ENCODE measurements at regions not wholly inside any gene's neighbourhood (a gene's known extent, or its start where the extent isn't known, plus 50 kb on each side); places are given as distances from the start of the nearest gene placed in this dataset.

DNA sequence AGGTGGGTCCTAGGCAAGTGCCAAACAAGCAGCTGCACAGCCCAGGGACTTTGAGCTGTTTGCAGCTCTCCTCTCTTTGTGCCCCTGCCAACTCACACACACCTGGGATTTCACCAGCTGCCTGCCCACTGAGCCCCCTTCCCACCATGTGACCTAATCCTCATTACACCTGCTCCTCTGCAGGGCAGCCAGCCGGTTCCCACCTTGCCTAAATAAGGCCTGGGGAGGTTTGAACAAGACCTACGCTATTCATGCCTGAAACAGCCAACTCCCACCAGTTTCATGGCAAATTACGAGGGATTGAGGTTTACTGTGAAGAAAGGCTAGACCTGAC, 92.6 kb upstream of the SOX4 start:
- H3K4me3 Mint-ChIP-seq: no peak overlapping the region
- H3K27ac Mint-ChIP-seq: no peak overlapping the region
- DNase-seq (no peak), ATAC-seq (replicated peaks) (no peak)
- no peaks in the 10 kb centered on the region for H3K36me3 Mint-ChIP-seq
- no peaks in the 10 kb centered on the region for H3K27me3 Mint-ChIP-seq
- no peaks in the 10 kb centered on the region for H3K4me1 Mint-ChIP-seq
- no peaks in the 10 kb centered on the region for H3K9me3 Mint-ChIP-seq

GRCh38 chr6:21501815-21502214, 91.7 kb upstream of the SOX4 start:
- no peak for DNase-seq
- H3K4me3 Mint-ChIP-seq: no peak overlapping the region
- no peak overlapping the region for H3K27ac Mint-ChIP-seq
- no peaks in the 10 kb centered on the region for H3K27me3 Mint-ChIP-seq
- ATAC-seq (replicated peaks): no peak
- no peaks in the 10 kb centered on the region for H3K36me3 Mint-ChIP-seq
- H3K9me3 Mint-ChIP-seq: no peaks in the 10 kb centered on the region
- no peaks in the 10 kb centered on the region for H3K4me1 Mint-ChIP-seq

DNA sequence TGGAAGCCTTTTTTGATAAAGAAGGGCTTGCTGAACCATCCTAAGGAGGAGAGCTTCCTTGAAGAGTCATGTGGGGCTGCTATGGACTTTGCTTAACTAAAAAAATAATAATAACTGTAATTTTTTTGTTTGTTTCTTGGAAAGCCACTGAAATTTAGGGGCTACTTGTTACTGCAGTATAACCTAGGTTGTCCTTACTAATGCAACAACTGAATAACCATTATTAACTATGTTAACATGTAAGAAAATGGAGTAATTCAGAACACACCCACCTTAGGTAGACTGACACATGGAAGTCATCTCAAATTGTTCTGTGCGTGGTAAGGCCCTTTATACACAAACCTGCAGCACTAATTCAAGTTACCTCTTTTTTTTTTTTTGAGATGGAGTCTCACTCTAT, 90.9 kb upstream of the SOX4 start:
- Mint-ChIP-seq H3K27me3 (no peaks in the 10 kb centered on the region), H3K27ac (no peak overlapping the region), H3K9me3 (no peaks in the 10 kb centered on the region), H3K4me1 (no peaks in the 10 kb centered on the region), H3K36me3 (no peaks in the 10 kb centered on the region), H3K4me3 (no peak overlapping the region)
- DNase-seq: no peak
- no peak for ATAC-seq (replicated peaks)

DNA sequence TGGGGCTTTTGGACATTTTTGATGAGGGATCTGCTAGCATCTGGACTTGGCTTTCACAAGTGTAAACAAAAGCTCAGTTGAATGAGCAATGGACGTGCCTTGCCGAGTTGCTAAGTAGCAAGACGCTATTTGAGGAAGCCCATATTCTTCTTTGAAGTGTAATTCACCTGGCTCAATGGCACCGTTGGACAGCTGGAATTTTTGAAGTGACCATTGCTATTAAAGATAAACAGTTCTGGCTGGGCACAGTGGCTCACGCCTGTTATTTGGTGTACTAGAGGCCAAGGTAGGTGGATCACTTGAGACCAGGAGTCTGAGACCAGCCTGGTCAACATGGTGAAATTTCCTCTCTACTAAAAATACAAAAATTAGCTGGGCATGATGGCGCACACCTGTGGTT, 88.8 kb upstream of the SOX4 start:
- DNase-seq (no peak), ATAC-seq (replicated peaks) (no peak)
- Mint-ChIP-seq H3K27me3 (no peaks in the 10 kb centered on the region), H3K36me3 (no peaks in the 10 kb centered on the region), H3K9me3 (no peaks in the 10 kb centered on the region), H3K27ac (no peak overlapping the region), H3K4me1 (no peaks in the 10 kb centered on the region), H3K4me3 (no peak overlapping the region)

DNA sequence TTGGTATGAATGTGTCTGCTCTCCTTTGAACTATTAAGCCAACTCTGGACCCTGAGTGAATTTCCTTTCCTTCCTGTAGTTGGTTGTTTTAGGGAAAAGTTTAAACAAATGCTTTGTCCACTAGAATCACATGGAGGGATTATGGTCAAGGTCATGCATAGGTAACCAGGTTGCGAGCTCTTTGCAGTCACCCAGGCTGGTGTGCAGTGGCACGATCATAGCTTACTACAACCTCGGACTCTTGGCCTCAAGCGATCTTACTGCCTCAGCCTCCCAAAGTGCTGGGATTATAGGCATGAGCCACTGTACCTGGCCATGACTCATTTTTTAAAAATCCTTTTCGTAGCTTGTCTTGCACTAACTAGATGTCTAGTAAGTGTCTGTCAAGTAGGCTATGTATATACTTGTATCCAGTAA, 88.0 kb upstream of the SOX4 start:
- Mint-ChIP-seq H3K27me3 (no peaks in the 10 kb centered on the region), H3K36me3 (no peaks in the 10 kb centered on the region), H3K4me1 (no peaks in the 10 kb centered on the region), H3K9me3 (no peaks in the 10 kb centered on the region), H3K27ac (no peak overlapping the region), H3K4me3 (no peak overlapping the region)
- no peak for DNase-seq
- no peak for ATAC-seq (replicated peaks)

GRCh38 chr6:21506126-21506525, 87.4 kb upstream of the SOX4 start:
- Mint-ChIP-seq H3K27me3 (no peaks in the 10 kb centered on the region), H3K27ac (no peak overlapping the region), H3K36me3 (no peaks in the 10 kb centered on the region), H3K4me1 (no peaks in the 10 kb centered on the region), H3K4me3 (no peak overlapping the region), H3K9me3 (no peaks in the 10 kb centered on the region)
- no peak for ATAC-seq (replicated peaks)
- DNase-seq: no peak

GRCh38 chr6:21507811-21508210, 85.7 kb upstream of the SOX4 start:
- Mint-ChIP-seq H3K27ac (no peak overlapping the region), H3K27me3 (peaks cover 0 to 3% of the 10 kb centered on the region in 2 donors), H3K4me1 (no peaks in the 10 kb centered on the region), H3K36me3 (no peaks in the 10 kb centered on the region), H3K9me3 (no peaks in the 10 kb centered on the region), H3K4me3 (no peak overlapping the region)
- DNase-seq (no peak), ATAC-seq (replicated peaks) (no peak)

- Mint-ChIP-seq H3K9me3 (no peaks in the 10 kb centered on the region), H3K4me1 (no peaks in the 10 kb centered on the region), H3K4me3 (no peak overlapping the region), H3K27ac (no peak overlapping the region), H3K36me3 (no peaks in the 10 kb centered on the region), H3K27me3 (peaks cover 0 to 3% of the 10 kb centered on the region in 2 donors)
- DNase-seq: no peak
- ATAC-seq (replicated peaks): no peak
These were observed 84.8 kb upstream of the SOX4 start for GRCh38 chr6:21508753-21509152.

DNA sequence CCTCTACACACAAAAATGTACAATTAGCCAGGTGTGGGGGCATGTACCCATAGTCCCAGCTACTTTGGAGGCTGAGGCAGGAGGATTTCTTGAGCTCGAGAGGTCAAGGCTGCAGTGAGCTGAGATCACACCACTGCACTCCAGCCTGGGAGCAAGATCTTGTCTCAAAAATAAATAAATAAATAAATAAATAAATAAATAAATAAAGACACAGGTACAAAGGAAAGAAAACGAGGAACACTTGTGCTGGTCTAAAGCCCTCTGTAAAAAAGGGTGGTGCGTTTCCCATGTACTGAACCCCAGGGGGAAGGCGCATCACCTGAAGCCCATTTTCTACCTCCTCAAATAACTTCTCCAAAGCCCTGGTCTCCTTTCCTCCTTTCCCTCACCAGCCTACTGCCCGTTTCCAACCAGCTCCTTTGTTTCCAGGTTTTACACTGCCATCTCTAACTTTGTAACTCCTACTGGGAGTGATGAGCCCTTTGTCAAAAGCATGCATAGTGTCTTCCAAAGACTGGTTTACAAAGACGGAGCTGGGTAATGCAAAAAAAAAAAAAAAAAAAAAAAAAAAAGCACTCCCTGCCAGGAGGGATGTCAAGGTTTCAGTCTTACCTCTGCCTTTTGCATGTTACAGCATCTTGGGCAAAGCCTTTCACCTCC, 81.5 kb upstream of the SOX4 start:
- Mint-ChIP-seq H3K4me3 (no peak overlapping the region), H3K27ac (no peak overlapping the region), H3K36me3 (no peaks in the 10 kb centered on the region), H3K4me1 (no peaks in the 10 kb centered on the region), H3K27me3 (peaks cover 0 to 8% of the 10 kb centered on the region in 2 donors), H3K9me3 (no peaks in the 10 kb centered on the region)
- no peak for ATAC-seq (replicated peaks)
- DNase-seq: no peak

GRCh38 chr6:21514288-21514687, 79.3 kb upstream of the SOX4 start:
- no peaks in the 10 kb centered on the region for H3K9me3 Mint-ChIP-seq
- H3K36me3 Mint-ChIP-seq: no peaks in the 10 kb centered on the region
- no peak for DNase-seq
- H3K27me3 Mint-ChIP-seq: peaks cover 0 to 8% of the 10 kb centered on the region in 2 donors
- H3K4me3 Mint-ChIP-seq: no peak overlapping the region
- H3K27ac Mint-ChIP-seq: no peak overlapping the region
- H3K4me1 Mint-ChIP-seq: no peaks in the 10 kb centered on the region
- no peak for ATAC-seq (replicated peaks)

DNA sequence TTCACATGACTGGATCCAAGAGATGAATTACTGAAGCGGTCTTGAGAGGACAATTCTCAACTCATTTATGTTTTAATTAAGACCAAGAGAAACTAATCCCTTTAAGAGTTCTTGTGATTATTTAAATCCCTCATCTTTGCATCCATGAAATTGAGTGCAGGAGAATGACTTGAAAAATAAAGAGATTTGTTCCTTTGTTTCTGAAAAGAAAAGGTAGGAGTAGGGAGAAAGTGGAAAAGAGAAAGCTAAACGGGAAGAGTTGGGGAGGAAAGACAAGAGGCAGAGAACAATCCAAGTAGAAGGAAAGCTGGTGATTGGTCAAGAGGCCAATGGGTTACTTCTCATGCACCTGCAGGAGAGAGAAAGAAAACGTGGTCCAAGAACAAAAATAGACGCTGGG, 75.2 kb upstream of the SOX4 start:
- H3K27ac Mint-ChIP-seq: no peak overlapping the region
- no peaks in the 10 kb centered on the region for H3K9me3 Mint-ChIP-seq
- ATAC-seq (replicated peaks) (no peak), DNase-seq (no peak)
- no peaks in the 10 kb centered on the region for H3K4me1 Mint-ChIP-seq
- peaks cover 0 to 5% of the 10 kb centered on the region in 2 donors for H3K27me3 Mint-ChIP-seq
- no peaks in the 10 kb centered on the region for H3K36me3 Mint-ChIP-seq
- no peak overlapping the region for H3K4me3 Mint-ChIP-seq

- ATAC-seq (replicated peaks) (no peak), DNase-seq (no peak)
- H3K9me3 Mint-ChIP-seq: no peaks in the 10 kb centered on the region
- no peaks in the 10 kb centered on the region for H3K27me3 Mint-ChIP-seq
- H3K4me3 Mint-ChIP-seq: no peak overlapping the region
- H3K27ac Mint-ChIP-seq: no peak overlapping the region
- no peaks in the 10 kb centered on the region for H3K36me3 Mint-ChIP-seq
- no peaks in the 10 kb centered on the region for H3K4me1 Mint-ChIP-seq
These were observed 73.9 kb upstream of the SOX4 start for GRCh38 chr6:21519642-21520041.

GRCh38 chr6:21521276-21521675, 72.3 kb upstream of the SOX4 start:
- no peak overlapping the region for H3K27ac Mint-ChIP-seq
- no peaks in the 10 kb centered on the region for H3K27me3 Mint-ChIP-seq
- H3K36me3 Mint-ChIP-seq: no peaks in the 10 kb centered on the region
- H3K9me3 Mint-ChIP-seq: no peaks in the 10 kb centered on the region
- DNase-seq (no peak), ATAC-seq (replicated peaks) (no peak)
- no peak overlapping the region for H3K4me3 Mint-ChIP-seq
- no peaks in the 10 kb centered on the region for H3K4me1 Mint-ChIP-seq

GRCh38 chr6:21522143-21522747, 71.3 kb upstream of the SOX4 start:
- ATAC-seq (replicated peaks) (no peak), DNase-seq (no peak)
- Mint-ChIP-seq H3K9me3 (no peaks in the 10 kb centered on the region), H3K27me3 (no peaks in the 10 kb centered on the region), H3K4me1 (no peaks in the 10 kb centered on the region), H3K4me3 (no peak overlapping the region), H3K27ac (no peak overlapping the region), H3K36me3 (no peaks in the 10 kb centered on the region)

GRCh38 chr6:21522797-21523456, 70.6 kb upstream of the SOX4 start:
- H3K27ac Mint-ChIP-seq: no peak overlapping the region
- H3K9me3 Mint-ChIP-seq: no peaks in the 10 kb centered on the region
- no peaks in the 10 kb centered on the region for H3K4me1 Mint-ChIP-seq
- no peaks in the 10 kb centered on the region for H3K36me3 Mint-ChIP-seq
- DNase-seq (no peak), ATAC-seq (replicated peaks) (no peak)
- H3K4me3 Mint-ChIP-seq: no peak overlapping the region
- H3K27me3 Mint-ChIP-seq: no peaks in the 10 kb centered on the region
